Ovary (tissue), 3 donors: ENCODE measurements at regions not wholly inside any gene's neighbourhood (a gene's known extent, or its start where the extent isn't known, plus 50 kb on each side); places are given as distances from the start of the nearest gene placed in this dataset.

Experiments
- CTCF ChIP-seq, 3 donors: fragments of 450-650 bp in 2 of 3; fragments of 200-600 bp in 1 of 3; IDR thresholded peaks; one replicate each; pipeline versions ENCODE4 v1.5.1 to v1.8.0; 2016 to 2022; ENCODE audit warnings: antibody characterized with exemption in 3 of 3, mild to moderate bottlenecking in 1 of 3
- EP300 ChIP-seq: sonication (generic); formaldehyde crosslinking; IDR thresholded peaks from one replicate; pipeline ENCODE4 v1.6.1; 2017; ENCODE audit warnings: antibody characterized with exemption
- POLR2A ChIP-seq: fragments of 450-650 bp; IDR thresholded peaks from one replicate; pipeline ENCODE4 v1.6.1; 2017; ENCODE audit warnings: antibody characterized with exemption, mild to moderate bottlenecking, moderate library complexity
- donor health status: DM: no; HTN: no; CAD: no.

DNA sequence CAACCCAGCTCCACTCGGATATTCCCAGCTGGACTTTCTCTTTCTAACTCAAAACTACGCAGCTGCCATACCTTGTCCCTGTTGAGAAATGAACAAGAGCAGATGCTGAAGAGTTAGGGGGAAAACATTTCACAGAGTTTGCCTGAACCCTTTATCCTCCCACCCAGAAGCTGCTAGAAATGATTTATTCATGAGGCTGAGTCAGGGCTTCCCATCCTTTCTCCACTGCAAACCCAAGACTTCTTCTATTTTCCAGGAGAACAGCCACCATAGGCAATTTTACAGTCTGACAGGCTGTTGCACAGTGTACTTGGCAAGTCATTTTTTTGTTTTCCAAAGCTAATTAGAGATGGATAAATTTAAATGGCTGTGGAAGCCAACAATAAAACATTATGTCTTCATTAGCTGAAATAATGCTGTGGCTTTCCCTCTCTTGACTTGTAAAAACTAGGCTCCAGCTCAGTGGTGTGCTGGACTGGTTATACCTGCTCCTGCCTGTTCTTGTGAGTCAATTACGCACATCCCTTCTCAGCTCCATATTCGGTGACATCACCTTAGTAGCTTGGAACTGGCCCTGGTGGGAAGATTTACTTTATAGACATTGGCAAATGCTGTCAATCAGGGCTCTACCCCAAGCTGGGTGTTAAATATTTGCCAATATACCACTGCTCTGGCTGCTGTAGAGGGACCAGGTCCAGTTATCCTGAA is 71.9 kb downstream of the KIF4B start:
- TF ChIP-seq CTCF (IDR thresholded peaks at IDR 0.05) (no peak), EP300 (no peak), POLR2A (no peak)
